Bone marrow (tissue), 2 donors: ENCODE measurements at regions not wholly inside any gene's neighbourhood (a gene's known extent, or its start where the extent isn't known, plus 50 kb on each side); places are given as distances from the start of the nearest gene placed in this dataset.

Source experiments
- DNase-seq, 2 donors: peaks; one replicate each; lab custom pipeline; 2025; lab: John Stamatoyannopoulos, UW

DNA sequence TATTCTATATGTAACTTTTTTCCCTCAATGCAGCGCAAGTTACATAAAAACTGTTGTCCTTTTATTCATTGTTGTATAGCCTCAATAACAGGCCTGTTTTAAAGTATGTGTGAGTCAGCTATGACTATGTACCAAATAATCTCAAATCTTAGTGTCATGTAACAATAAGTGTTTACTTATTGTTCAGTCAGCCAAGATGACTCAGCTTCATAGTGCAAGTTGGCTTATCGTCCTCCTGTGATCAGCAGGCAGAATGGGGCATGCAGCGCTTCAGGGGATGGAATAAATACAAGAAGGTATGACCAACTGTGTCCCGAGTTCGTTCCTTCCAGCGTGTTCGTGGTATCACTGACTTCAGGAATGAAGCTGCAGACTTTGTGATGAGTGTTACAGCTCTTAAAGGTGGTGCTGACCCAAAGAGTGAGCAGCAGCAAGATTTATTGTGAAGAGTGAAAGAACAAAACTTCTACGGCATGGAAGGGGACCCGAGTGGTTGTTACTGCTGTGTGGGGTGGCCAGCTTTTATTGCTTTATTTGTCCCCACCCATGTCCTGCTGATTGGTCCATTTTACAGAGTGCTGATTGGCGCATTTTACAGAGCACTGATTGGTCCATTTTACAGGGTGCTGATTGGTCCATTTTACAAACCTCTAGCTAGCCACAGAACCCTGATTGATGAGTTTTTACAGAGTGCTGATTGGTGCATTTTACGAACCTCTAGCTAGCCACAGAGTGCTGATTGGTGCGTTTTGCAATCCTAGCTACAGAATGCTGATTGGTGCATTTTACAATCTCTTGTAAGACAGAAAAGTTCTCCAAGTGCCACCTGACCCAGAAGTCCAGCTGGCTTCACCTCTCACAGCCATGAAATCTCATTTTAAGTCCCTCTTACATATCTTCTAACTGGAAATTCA, 1016.0 kb downstream of the MCTP2 start:
- no peak for DNase-seq

DNA sequence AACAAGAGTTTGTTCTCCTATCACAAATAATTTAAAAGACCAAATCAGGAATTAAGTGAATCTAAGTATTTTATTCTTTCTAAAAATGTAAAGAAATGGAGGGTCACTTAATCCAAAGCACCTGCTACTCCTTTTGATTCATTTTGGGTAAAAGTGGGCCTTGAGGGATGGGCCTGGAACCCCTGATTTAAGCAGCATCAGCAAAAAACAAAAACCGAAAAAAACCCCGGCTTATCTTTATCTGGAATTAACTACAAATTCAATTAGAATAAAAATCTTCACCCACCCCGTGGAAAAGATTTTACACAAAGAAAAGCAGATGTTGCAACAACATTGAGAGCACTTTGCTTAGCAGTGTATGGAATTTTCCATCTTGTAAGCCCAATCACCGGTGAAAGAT, 1018.2 kb downstream of the MCTP2 start:
- DNase-seq = no peak

GRCh38 chr15:95252404-95252803, 1021.0 kb downstream of the MCTP2 start:
- no peak for DNase-seq

DNA sequence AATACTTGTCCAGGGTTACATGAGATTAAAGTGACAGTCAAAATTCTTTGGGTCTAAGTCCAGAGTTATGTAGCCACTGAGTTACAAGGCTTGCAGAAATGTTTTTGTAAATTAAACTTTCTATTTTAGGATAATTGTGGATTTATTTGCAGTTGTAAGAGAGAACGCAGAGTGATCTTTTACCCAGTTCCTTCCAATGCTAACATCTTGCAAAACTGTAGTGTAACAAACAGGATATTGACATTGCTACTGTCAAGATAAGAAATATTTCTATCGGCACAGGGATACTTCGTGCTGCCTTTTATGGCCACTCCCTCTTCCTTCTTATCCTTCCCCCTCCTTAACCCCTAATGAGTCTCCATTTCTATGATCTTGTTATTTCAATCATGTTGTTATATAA, 1022.9 kb downstream of the MCTP2 start:
- DNase-seq = no peak

GRCh38 chr15:95259513-95259912, 1028.2 kb downstream of the MCTP2 start:
- peak in 1 of 2 donors; percentile 35 for DNase-seq

DNA sequence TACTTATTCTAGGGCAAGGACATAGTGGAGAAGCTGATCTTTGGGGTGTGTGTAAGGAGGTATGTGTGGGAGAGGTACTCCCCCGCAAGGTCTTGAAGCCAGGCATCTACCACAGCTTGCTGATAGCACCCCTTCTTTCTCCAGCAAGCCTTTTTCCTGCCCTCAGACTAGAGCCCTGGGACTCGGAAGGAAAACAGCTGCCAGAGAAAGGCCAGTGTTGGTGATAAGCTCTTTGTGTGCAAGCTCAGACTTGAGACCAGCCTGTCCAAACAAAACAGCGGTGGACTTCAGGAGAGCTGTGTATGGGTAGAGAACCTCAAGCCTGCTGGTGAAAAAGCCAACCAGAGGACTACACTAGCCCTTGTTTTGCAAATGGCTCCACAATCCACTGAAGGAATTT, 1028.6 kb downstream of the MCTP2 start:
- no peak for DNase-seq

DNA sequence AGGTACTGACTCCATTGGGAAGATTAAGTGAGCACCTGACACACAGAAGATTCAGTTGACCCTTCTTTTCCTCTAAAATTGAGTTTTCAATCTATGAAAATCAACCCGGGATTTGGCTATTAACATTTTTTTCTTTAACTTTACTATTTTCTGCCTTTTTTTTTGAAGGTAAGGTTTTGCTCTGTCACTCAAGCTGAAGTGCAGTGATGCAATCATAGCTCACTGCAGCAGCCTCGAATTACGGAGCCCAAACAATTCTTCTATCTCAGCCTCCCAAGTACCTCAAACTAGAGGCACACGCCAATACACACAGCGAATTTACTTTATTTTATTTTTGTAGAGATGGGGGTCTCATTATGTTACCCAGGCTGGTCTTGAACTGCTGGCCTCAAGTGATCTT, 1029.5 kb downstream of the MCTP2 start:
- no peak for DNase-seq

GRCh38 chr15:95261546-95261945, 1030.2 kb downstream of the MCTP2 start:
- DNase-seq = no peak

GRCh38 chr15:95261968-95262367, 1030.6 kb downstream of the MCTP2 start:
- no peak for DNase-seq

- DNase-seq = no peak
Observed at GRCh38 chr15:95262866-95263564, 1031.7 kb downstream of the MCTP2 start.

DNA sequence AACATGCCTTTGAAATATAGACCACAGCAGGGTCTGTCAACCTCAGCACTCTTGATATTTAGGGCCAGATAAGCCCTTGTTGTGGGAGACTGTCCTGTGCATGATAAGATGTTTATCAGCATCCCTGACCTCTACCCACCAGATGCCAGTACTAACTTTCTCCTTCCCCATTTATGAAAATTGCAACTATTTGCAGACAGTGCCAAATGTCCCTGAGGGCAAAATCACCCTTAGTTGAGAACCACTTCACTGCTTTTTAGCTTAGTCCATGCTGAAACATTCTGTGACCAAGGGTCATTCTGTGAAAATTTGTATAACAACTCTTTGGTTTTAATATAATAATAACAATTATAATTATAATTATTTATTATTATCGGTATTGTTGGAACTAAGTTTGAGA, 1032.4 kb downstream of the MCTP2 start:
- no peak for DNase-seq

GRCh38 chr15:95265419-95265997, 1034.1 kb downstream of the MCTP2 start:
- no peak for DNase-seq

- DNase-seq = no peak
Observed at GRCh38 chr15:95266451-95267061, 1035.2 kb downstream of the MCTP2 start.

DNA sequence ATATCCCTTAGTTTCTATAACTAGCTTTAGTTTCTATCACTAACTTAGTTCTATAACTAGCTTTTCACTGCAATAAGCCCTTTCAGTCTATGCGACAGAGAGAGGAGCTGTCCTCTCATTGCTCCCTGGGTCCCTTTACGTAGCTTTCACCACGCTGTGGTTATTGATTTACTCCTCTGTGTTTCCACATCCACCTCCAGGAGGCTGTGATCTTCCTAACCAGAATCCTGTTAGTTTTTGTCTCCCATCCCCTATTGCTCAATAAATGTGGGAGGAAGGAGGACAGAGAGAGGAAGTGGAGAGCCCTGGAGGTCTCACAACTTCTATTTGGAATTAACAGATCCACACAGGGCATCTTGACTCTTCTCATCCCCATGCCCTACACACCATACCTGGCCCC, 1036.1 kb downstream of the MCTP2 start:
- no peak for DNase-seq

- DNase-seq = no peak
Observed at GRCh38 chr15:95269242-95270183, 1038.2 kb downstream of the MCTP2 start.

DNA sequence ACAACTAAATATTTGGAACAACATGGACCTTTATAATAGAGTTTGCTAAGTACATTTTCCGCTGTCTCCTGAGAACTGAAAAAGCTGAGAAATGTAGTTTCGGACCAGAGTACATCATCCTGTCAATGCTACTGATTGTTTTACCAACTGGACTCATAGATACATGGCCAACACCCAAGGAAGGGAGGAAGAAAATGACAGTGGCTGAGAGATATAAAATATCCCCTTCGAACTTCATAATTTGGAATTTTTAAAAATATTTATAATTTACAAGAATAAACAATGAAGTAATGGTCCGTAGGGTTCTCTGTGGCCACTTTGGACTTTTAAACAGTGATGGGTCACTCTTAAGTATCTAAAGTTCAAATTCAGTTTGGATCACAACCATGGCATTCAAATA, 1042.7 kb downstream of the MCTP2 start:
- no peak for DNase-seq

DNA sequence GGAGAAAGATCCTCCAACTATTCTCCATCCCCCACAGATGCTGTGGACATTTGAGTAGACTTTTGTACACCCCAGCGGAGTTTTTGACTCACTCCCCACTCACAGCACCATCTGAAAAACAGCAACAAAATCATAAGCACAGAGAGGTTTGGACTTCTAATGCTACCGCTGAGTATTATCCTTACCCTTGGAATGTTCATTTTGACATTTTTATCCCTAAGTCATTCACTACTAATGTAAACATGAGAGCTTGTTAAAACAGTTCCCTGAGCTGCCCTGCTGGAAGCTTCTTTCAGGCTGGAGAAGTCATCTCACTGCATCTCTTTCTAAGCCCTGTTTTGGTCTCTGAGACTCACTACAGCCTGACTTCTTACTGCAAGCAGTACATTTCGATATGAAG, 1045.9 kb downstream of the MCTP2 start:
- DNase-seq = no peak

- DNase-seq = no peak
Observed at GRCh38 chr15:95278532-95279245, 1047.3 kb downstream of the MCTP2 start.

DNA sequence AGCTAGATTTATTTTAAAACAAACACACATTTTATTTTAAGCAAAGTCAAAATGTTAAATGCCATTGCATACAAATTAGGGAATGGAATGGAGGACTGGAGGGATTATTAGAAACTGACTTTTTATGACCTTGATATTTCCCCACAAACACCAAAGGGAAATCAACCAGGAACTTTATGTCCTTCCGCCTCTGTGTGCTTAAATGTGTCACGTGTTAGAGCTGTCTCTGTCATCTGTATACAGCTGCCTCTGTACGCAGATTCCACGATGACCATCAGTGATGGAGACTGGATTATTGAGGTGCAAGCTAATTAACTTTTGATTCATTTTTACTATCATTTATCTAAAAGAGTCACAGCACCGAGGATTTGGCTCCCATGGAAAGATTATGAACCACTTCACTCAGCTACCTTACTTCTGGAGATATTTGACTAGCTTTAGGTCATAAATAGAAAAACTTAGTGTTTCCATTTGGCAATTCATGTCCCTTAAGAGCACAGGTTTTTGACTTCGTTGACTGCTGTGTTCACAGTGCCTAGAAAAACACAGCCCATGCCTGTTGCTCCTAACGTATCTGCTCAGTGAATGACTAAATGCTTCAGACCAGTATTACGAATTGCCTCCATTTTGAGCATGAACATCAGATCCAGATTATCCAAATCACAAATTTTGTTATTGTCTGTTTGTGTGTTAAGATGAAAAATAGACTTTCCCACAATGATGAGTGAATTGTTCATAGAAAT, 1048.1 kb downstream of the MCTP2 start:
- DNase-seq = no peak

DNA sequence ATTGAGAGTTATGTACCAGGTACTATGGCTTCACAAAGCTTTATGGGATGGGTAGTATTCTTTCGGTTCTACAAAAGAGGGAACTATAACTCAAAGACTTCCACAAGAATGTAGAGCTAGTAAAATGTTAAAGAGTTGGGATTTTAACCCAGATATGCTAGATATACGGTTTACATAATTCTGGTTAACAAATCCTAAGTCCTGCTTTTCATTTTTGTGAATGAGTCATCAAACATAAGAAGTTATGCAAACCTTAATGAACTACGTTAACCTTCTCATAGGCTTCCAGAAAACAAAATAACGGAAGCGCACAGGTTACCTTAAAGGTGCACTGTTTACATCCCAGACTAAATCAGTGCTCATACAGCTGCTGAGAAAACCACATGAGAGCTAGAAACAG, 1049.3 kb downstream of the MCTP2 start:
- no peak for DNase-seq
